K562 (cell line): ENCODE measurements at regions not wholly inside any gene's neighbourhood (a gene's known extent, or its start where the extent isn't known, plus 50 kb on each side); places are given as distances from the start of the nearest gene placed in this dataset.

Source experiments
- ATF1 ChIP-seq, 2 experiments: fragments of 450-650 bp in 1 of 2; IDR thresholded peaks; 2 replicates each; pipeline ENCODE4 v1.6.1; 2016; ENCODE audit warnings: missing compliant biosample characterization in 1 of 2, missing genetic modification characterization in 1 of 2
- BRD9 ChIP-seq: fragments of 450-650 bp; IDR thresholded peaks from 2 replicates; pipeline ENCODE4 v1.6.1; 2018; ENCODE audit warnings: low read depth; ENCODE audit not compliant: partially characterized antibody
- CXXC5 ChIP-seq: fragments of 250-450 bp; sonication (Bioruptor Pico); IDR thresholded peaks from 2 replicates; pipeline ENCODE4 v1.8.0; 2022; ENCODE audit warnings: inconsistent platforms, mild to moderate bottlenecking, moderate library complexity
- DDX20 ChIP-seq: fragments of 450-650 bp; IDR thresholded peaks from 2 replicates; pipeline ENCODE4 v1.6.1; 2016; ENCODE audit warnings: missing genetic modification characterization, low read depth, mild to moderate bottlenecking, missing compliant biosample characterization, moderate library complexity
- ETV5 ChIP-seq: sonication (generic); formaldehyde crosslinking; IDR thresholded peaks from 2 replicates; pipeline ENCODE4 v1.4.0; 2020; ENCODE audit warnings: low read depth, mild to moderate bottlenecking, missing genetic modification reagents
- HDAC2 ChIP-seq: fragments of 450-650 bp; IDR thresholded peaks from 2 replicates; pipeline ENCODE4 v1.6.1; 2016; ENCODE audit warnings: mild to moderate bottlenecking
- HMG20B ChIP-seq: fragments of 250-450 bp; sonication (Bioruptor Pico); IDR thresholded peaks from 2 replicates; pipeline ENCODE4 v1.5.0; 2021; ENCODE audit warnings: mild to moderate bottlenecking
- JUND ChIP-seq, 2 experiments: IDR thresholded peaks; 2 replicates in 1 of 2; 3 replicates in 1 of 2; pipeline ENCODE4 v1.6.1; 2011; ENCODE audit warnings: borderline replicate concordance in 2 of 2, low read depth in 2 of 2, low read length in 2 of 2, improper control_type of control experiment in 1 of 2, missing biosample characterization in 1 of 2, missing genetic modification characterization in 1 of 2, missing genetic modification reagents in 1 of 2
- MEF2D ChIP-seq: conservative IDR thresholded peaks from 2 replicates; pipeline ENCODE4 v1.6.1; 2016; ENCODE audit warnings: low read depth, missing genetic modification characterization, missing compliant biosample characterization
- MLLT1 ChIP-seq, 2 experiments: fragments of 450-650 bp; IDR thresholded peaks; 2 replicates each; pipeline ENCODE4 v1.6.1; 2016
- NFIC ChIP-seq: fragments of 450-650 bp; IDR thresholded peaks from 2 replicates; pipeline ENCODE4 v1.6.1; 2017; ENCODE audit warnings: mild to moderate bottlenecking, inconsistent platforms
- PURB ChIP-seq: sonication (generic); formaldehyde crosslinking; IDR thresholded peaks from 2 replicates; pipeline ENCODE4 v1.9.0; 2021; ENCODE audit warnings: low read depth, mild to moderate bottlenecking, missing genetic modification reagents
- RBM17 ChIP-seq: fragments of 200-400 bp; formaldehyde crosslinking; IDR thresholded peaks from 2 replicates; pipeline ENCODE4 v1.6.1; 2017; ENCODE audit warnings: low read depth, mild to moderate bottlenecking, low read length, borderline replicate concordance
- RNF2 ChIP-seq: sonication (generic); IDR thresholded peaks from 2 replicates; pipeline ENCODE4 v1.6.1; 2016
- SLC30A9 ChIP-seq: fragments of 250-450 bp; sonication (Bioruptor Pico); IDR thresholded peaks from 2 replicates; pipeline ENCODE4 v1.8.0; 2022; ENCODE audit warnings: mild to moderate bottlenecking, moderate library complexity
- TF ChIP-seq, protein P1 (sequence below): fragments of 450-650 bp; IDR thresholded peaks from 2 replicates; pipeline ENCODE4 v1.6.1; 2017; ENCODE audit warnings: antibody characterized with exemption, mild to moderate bottlenecking
- TF ChIP-seq, protein P2 (sequence below), 2 experiments: IDR thresholded peaks in 1 of 2; conservative IDR thresholded peaks in 1 of 2; 2 replicates each; pipeline ENCODE4 v1.6.1; 2016; ENCODE audit warnings: low read depth in 2 of 2, mild to moderate bottlenecking in 1 of 2, missing compliant biosample characterization in 1 of 2, missing genetic modification characterization in 1 of 2, moderate library complexity in 1 of 2

GRCh38 chr4:10171055-10171454 is 54.5 kb upstream of the WDR1 start (continued):
- TF ChIP-seq, protein P1, sequence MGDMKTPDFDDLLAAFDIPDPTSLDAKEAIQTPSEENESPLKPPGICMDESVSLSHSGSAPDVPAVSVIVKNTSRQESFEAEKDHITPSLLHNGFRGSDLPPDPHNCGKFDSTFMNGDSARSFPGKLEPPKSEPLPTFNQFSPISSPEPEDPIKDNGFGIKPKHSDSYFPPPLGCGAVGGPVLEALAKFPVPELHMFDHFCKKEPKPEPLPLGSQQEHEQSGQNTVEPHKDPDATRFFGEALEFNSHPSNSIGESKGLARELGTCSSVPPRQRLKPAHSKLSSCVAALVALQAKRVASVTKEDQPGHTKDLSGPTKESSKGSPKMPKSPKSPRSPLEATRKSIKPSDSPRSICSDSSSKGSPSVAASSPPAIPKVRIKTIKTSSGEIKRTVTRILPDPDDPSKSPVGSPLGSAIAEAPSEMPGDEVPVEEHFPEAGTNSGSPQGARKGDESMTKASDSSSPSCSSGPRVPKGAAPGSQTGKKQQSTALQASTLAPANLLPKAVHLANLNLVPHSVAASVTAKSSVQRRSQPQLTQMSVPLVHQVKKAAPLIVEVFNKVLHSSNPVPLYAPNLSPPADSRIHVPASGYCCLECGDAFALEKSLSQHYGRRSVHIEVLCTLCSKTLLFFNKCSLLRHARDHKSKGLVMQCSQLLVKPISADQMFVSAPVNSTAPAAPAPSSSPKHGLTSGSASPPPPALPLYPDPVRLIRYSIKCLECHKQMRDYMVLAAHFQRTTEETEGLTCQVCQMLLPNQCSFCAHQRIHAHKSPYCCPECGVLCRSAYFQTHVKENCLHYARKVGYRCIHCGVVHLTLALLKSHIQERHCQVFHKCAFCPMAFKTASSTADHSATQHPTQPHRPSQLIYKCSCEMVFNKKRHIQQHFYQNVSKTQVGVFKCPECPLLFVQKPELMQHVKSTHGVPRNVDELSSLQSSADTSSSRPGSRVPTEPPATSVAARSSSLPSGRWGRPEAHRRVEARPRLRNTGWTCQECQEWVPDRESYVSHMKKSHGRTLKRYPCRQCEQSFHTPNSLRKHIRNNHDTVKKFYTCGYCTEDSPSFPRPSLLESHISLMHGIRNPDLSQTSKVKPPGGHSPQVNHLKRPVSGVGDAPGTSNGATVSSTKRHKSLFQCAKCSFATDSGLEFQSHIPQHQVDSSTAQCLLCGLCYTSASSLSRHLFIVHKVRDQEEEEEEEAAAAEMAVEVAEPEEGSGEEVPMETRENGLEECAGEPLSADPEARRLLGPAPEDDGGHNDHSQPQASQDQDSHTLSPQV, result peak; percentile 80
- TF ChIP-seq SLC30A9, result no peak
- no peak for TF ChIP-seq MEF2D
- TF ChIP-seq HDAC2, result peak; percentile 70; the same call in 1 of the 2 replicates
- peak; percentile 90 for TF ChIP-seq NFIC
- TF ChIP-seq HMG20B (CRISPR knock-in tag), result no peak
- TF ChIP-seq DDX20 (tag), result 0 out of 2 replicates have a peak, but pooled peaks have one; percentile 8
- TF ChIP-seq ATF1 (CRISPR knock-in tag; IDR thresholded peaks at IDR 0.05), result no peak
- TF ChIP-seq ATF1 (tag; IDR thresholded peaks at IDR 0.05), result peak; percentile 16; the same call in 1 of the 2 replicates
- peak; percentile 38; the same call in 1 of the 2 replicates for TF ChIP-seq RNF2
- peak; percentile 64 for TF ChIP-seq BRD9
- TF ChIP-seq, protein P2, sequence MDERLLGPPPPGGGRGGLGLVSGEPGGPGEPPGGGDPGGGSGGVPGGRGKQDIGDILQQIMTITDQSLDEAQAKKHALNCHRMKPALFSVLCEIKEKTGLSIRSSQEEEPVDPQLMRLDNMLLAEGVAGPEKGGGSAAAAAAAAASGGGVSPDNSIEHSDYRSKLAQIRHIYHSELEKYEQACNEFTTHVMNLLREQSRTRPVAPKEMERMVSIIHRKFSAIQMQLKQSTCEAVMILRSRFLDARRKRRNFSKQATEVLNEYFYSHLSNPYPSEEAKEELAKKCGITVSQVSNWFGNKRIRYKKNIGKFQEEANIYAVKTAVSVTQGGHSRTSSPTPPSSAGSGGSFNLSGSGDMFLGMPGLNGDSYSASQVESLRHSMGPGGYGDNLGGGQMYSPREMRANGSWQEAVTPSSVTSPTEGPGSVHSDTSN (CRISPR knock-in tag; IDR thresholded peaks at IDR 0.05; ENCODE audit: low read depth), result no peak
- TF ChIP-seq, protein P2 (tag; conservative IDR thresholded peaks at IDR 0.05; ENCODE audit: low read depth), result peak; percentile 32; the same call in 1 of the 2 replicates
- TF ChIP-seq ETV5 (CRISPR knock-in tag), result no peak
- TF ChIP-seq PURB (CRISPR knock-in tag), result no peak
- TF ChIP-seq CXXC5, result peak; percentile 41; the same call in 1 of the 2 replicates
- peak in 1 of 2 experiments; percentile 89; a peak in 2 of 4 replicates for TF ChIP-seq MLLT1 (IDR thresholded peaks at IDR 0.05)
- TF ChIP-seq JUND (IDR thresholded peaks at IDR 0.05; ENCODE audit: borderline replicate concordance, low read depth, low read length), result peak; percentile 61; the same call in 1 of the 2 replicates
- TF ChIP-seq JUND (tag; IDR thresholded peaks at IDR 0.05; ENCODE audit: borderline replicate concordance, low read depth, low read length), result peak; percentile 74; the same call in 2 of the 3 replicates
- no peak for TF ChIP-seq RBM17
